Breast epithelium (tissue), 4 donors: ENCODE measurements at regions not wholly inside any gene's neighbourhood (a gene's known extent, or its start where the extent isn't known, plus 50 kb on each side); places are given as distances from the start of the nearest gene placed in this dataset.

Experiments used
- DNase-seq, 2 donors: peaks; one replicate each; pipeline ENCODE4 v3.0.0-alpha.2; 2019; ENCODE audit warnings: low spot score in 2 of 2
- H3K27ac ChIP-seq, 2 donors: fragments of 200-600 bp; sonication (generic) in 1 of 2; one replicate each; pipeline ENCODE4 v1.5.1; 2016 to 2019; ENCODE audit warnings: mild to moderate bottlenecking in 1 of 2
- H3K27me3 ChIP-seq, 2 donors: fragments of 200-600 bp; sonication (generic) in 1 of 2; one replicate each; pipeline versions ENCODE4 v1.5.1 to v1.6.0; 2017 to 2019; ENCODE audit warnings: control low read depth in 1 of 2, mild to moderate bottlenecking in 1 of 2
- H3K36me3 ChIP-seq: fragments of 200-600 bp; one replicate; pipeline ENCODE4 v1.5.1; 2019
- H3K4me1 ChIP-seq, 2 donors: fragments of 200-600 bp; sonication (generic); one replicate each; pipeline ENCODE4 v1.5.1; 2016 to 2019; ENCODE audit warnings: control low read depth in 1 of 2
- H3K4me3 ChIP-seq, 3 donors: fragments of 200-600 bp; sonication (generic); 1 replicate in 2 of 3; 2 replicates in 1 of 3; pipeline ENCODE4 v1.5.1; 2016 to 2019; ENCODE audit warnings: mild to moderate bottlenecking in 3 of 3, moderate library complexity in 2 of 3
- H3K9me3 ChIP-seq, 2 donors: fragments of 200-600 bp; sonication (generic) in 1 of 2; one replicate each; pipeline ENCODE4 v1.5.1; 2016 to 2019; ENCODE audit warnings: control low read depth in 1 of 2
- CTCF ChIP-seq, 3 donors: fragments of 450-650 bp; IDR thresholded peaks; one replicate each; pipeline ENCODE4 v1.5.1; 2016 to 2017; ENCODE audit warnings: antibody characterized with exemption in 3 of 3, mild to moderate bottlenecking in 3 of 3, moderate library complexity in 3 of 3
- POLR2A ChIP-seq: fragments of 450-650 bp; IDR thresholded peaks from one replicate; pipeline ENCODE4 v1.6.1; 2016; ENCODE audit warnings: antibody characterized with exemption, mild to moderate bottlenecking, moderate library complexity
- POLR2AphosphoS5 ChIP-seq, 3 donors: sonication (generic); formaldehyde crosslinking; IDR thresholded peaks; one replicate each; pipeline ENCODE4 v1.6.1; 2017; ENCODE audit warnings: antibody characterized with exemption in 3 of 3
- intact Hi-C: fragments of 100-400 bp; cut with DNase I; formaldehyde crosslinking; loops from one replicate; pipeline ENCODE4 v1.15.1; 2023; ENCODE audit warnings: low total_unique reads

- no peaks in the 10 kb centered on the region for H3K27me3 ChIP-seq
- intact Hi-C loops = no loop called here
- TF ChIP-seq POLR2AphosphoS5 (IDR thresholded peaks at IDR 0.05) (no peak), POLR2A (no peak), CTCF (IDR thresholded peaks at IDR 0.05) (no peak)
Observed at GRCh38 chr4:23105759-23106370, 413.1 kb downstream of the GBA3 start.

GRCh38 chr4:23097251-23097650 lies 404.5 kb downstream of the GBA3 start:
- H3K27ac ChIP-seq = no peak overlapping the region
- no peaks in the 10 kb centered on the region for H3K36me3 ChIP-seq
- no peak overlapping the region for H3K4me3 ChIP-seq
- H3K4me1 ChIP-seq = no peaks in the 10 kb centered on the region
- peaks cover 7 to 9% of the 10 kb centered on the region in 2 donors for H3K9me3 ChIP-seq
- DNase-seq = no peak
- H3K27me3 ChIP-seq = no peaks in the 10 kb centered on the region
- TF ChIP-seq POLR2AphosphoS5 (IDR thresholded peaks at IDR 0.05) (no peak), POLR2A (no peak), CTCF (IDR thresholded peaks at IDR 0.05) (no peak)
- intact Hi-C loops = no loop called here

More at GRCh38 chr4:23105759-23106370, 413.1 kb downstream of the GBA3 start:
- Histone ChIP-seq H3K9me3 (no peaks in the 10 kb centered on the region), H3K27ac (no peak overlapping the region), H3K36me3 (no peaks in the 10 kb centered on the region), H3K4me3 (no peak overlapping the region), H3K4me1 (no peaks in the 10 kb centered on the region)
- DNase-seq = no peak

GRCh38 chr4:23091711-23092110 lies 399.0 kb downstream of the GBA3 start:
- Histone ChIP-seq H3K27me3 (no peaks in the 10 kb centered on the region), H3K9me3 (peaks cover 7 to 9% of the 10 kb centered on the region in 2 donors), H3K4me3 (no peak overlapping the region), H3K36me3 (no peaks in the 10 kb centered on the region), H3K27ac (no peak overlapping the region), H3K4me1 (no peaks in the 10 kb centered on the region)
- intact Hi-C loops = no loop called here
- DNase-seq = no peak
- TF ChIP-seq POLR2A = no peak

- no peak for DNase-seq
- Histone ChIP-seq H3K27me3 (no peaks in the 10 kb centered on the region), H3K4me3 (no peak overlapping the region)
Observed at GRCh38 chr4:23085249-23085568, 392.5 kb downstream of the GBA3 start.

GRCh38 chr4:23084559-23085248 lies 392.0 kb downstream of the GBA3 start:
- intact Hi-C loops = no loop called here

More at GRCh38 chr4:23085249-23085568, 392.5 kb downstream of the GBA3 start:
- Histone ChIP-seq H3K36me3 (no peaks in the 10 kb centered on the region), H3K4me1 (no peaks in the 10 kb centered on the region), H3K9me3 (peaks cover 2% of the 10 kb centered on the region in 2 donors), H3K27ac (no peak overlapping the region)
- TF ChIP-seq POLR2AphosphoS5 (IDR thresholded peaks at IDR 0.05) = no peak
- no peak for TF ChIP-seq POLR2A
- TF ChIP-seq CTCF (IDR thresholded peaks at IDR 0.05) = no peak
- intact Hi-C loops = no loop called here

More at GRCh38 chr4:23084559-23085248, 392.0 kb downstream of the GBA3 start:
- no peak overlapping the region for H3K4me3 ChIP-seq
- H3K4me1 ChIP-seq = no peaks in the 10 kb centered on the region
- TF ChIP-seq POLR2AphosphoS5 (IDR thresholded peaks at IDR 0.05) = no peak
- no peak for TF ChIP-seq CTCF (IDR thresholded peaks at IDR 0.05)
- TF ChIP-seq POLR2A = no peak
- DNase-seq = no peak
- no peak overlapping the region for H3K27ac ChIP-seq
- H3K27me3 ChIP-seq = no peaks in the 10 kb centered on the region
- no peaks in the 10 kb centered on the region for H3K36me3 ChIP-seq
- H3K9me3 ChIP-seq = peaks cover 7% of the 10 kb centered on the region in 2 donors
